ENCODE measurements at regions not wholly inside any gene's neighbourhood (a gene's known extent, or its start where the extent isn't known, plus 50 kb on each side); places are given as distances from the start of the nearest gene placed in this dataset.

- intact Hi-C loops (cut with micrococcal nuclease): no loop called here
- ChIA-PET CTCF (interaction anchor here (0.7 to 2.0 kb wide), 5 partner anchors 9 to 232 kb away, joined by 3 to 10 read pairs (median 4); no protein-coding TSS in a partner anchor), POLR2A (interaction anchor here (0.8 to 1.6 kb wide), 4 partner anchors 9 to 106 kb away, joined by 3 to 8 read pairs (median 6); no protein-coding TSS in a partner anchor)
- no TSS peak for BruUV-seq (replicated peaks)
- Mint-ChIP-seq H3K9me3 (ENCODE audit: unreplicated experiment) (no peaks in the 10 kb centered on the region), H3K36me3 (ENCODE audit: insufficient read depth, unreplicated experiment) (peaks cover 6% of the 10 kb centered on the region), H3K27ac (ENCODE audit: low read depth, unreplicated experiment) (peak overlapping the region; percentile 35), H3K4me3 (ENCODE audit: unreplicated experiment) (no peak overlapping the region), H3K27me3 (ENCODE audit: insufficient read depth, unreplicated experiment) (no peaks in the 10 kb centered on the region), H3K4me1 (ENCODE audit: insufficient read depth, unreplicated experiment) (peaks cover 21% of the 10 kb centered on the region)
- no peak for TF ChIP-seq CTCF (IDR thresholded peaks at IDR 0.05; ENCODE audit: unreplicated experiment)
- DNase-seq (ENCODE audit: unreplicated experiment): no peak
These were observed 104.4 kb upstream of the ZMIZ1 start for GRCh38 chr10:78964274-78964951.

DNA sequence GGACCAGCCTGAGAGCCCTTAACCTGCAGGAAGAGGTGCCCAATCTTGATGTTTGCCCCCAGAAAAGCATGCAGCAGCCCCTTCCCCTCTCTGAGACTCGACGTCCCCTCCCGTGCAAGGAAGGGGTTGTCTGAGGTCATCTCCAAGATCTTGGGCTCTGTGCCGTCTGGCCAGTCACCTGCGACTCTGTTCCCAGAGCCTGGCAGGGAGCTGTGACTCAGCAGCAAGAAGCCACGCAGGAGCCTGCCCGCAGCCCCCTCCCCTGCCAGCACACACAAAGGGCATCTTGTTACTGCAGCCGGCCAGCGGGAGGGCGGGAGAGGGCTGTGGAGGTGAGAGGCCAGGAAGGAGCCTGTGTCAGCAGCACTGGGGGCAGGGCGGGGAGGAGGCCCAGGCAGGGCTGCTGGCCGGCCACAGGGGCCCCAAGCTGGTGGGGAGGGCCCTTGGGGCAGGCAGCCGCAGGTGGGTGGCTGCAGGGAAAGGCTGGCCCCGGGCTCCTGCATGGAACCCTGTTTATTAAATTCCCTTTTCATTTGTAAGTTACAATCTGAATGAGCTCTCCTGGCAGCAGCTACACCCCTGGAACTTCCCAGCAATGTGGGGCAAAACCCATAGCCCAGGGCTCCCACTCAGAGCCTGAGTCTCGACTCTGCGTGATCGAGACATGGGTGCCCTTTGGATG lies 103.7 kb upstream of the ZMIZ1 start:
- Mint-ChIP-seq H3K4me1 (ENCODE audit: insufficient read depth, unreplicated experiment) (peaks cover 21% of the 10 kb centered on the region), H3K27ac (ENCODE audit: low read depth, unreplicated experiment) (peak overlapping the region; percentile 35), H3K4me3 (ENCODE audit: unreplicated experiment) (peak overlapping the region; percentile 38), H3K36me3 (ENCODE audit: insufficient read depth, unreplicated experiment) (peaks cover 6% of the 10 kb centered on the region), H3K27me3 (ENCODE audit: insufficient read depth, unreplicated experiment) (no peaks in the 10 kb centered on the region), H3K9me3 (ENCODE audit: unreplicated experiment) (no peaks in the 10 kb centered on the region)
- CTCF ChIA-PET: interaction anchor here (0.7 to 1.8 kb wide), 4 partner anchors 10 to 231 kb away, joined by 3 to 10 read pairs (median 4); no protein-coding TSS in a partner anchor
- BruUV-seq (replicated peaks): no TSS peak
- POLR2A ChIA-PET: interaction anchor here (1.0 to 1.6 kb wide), 3 partner anchors 8 to 106 kb away, joined by 3 to 8 read pairs (median 6); no protein-coding TSS in a partner anchor
- TF ChIP-seq CTCF (IDR thresholded peaks at IDR 0.05; ENCODE audit: unreplicated experiment): no peak
- DNase-seq (ENCODE audit: unreplicated experiment): peak; percentile 81
- intact Hi-C loops (cut with micrococcal nuclease): no loop called here

GRCh38 chr10:78966182-78966787 lies 102.5 kb upstream of the ZMIZ1 start:
- H3K9me3 Mint-ChIP-seq (ENCODE audit: unreplicated experiment): no peaks in the 10 kb centered on the region

More at GRCh38 chr10:78966182-78966787, 102.5 kb upstream of the ZMIZ1 start:
- intact Hi-C loops (cut with micrococcal nuclease): no loop called here
- H3K27me3 Mint-ChIP-seq (ENCODE audit: insufficient read depth, unreplicated experiment): no peaks in the 10 kb centered on the region
- ChIA-PET POLR2A (interaction anchor here (0.7 to 2.2 kb wide), 4 partner anchors 7 to 18 kb away, joined by 3 to 6 read pairs (median 4); no protein-coding TSS in a partner anchor), CTCF (no interaction called here)
- no peaks in the 10 kb centered on the region for H3K36me3 Mint-ChIP-seq (ENCODE audit: insufficient read depth, unreplicated experiment)
- no peak for TF ChIP-seq CTCF (IDR thresholded peaks at IDR 0.05; ENCODE audit: unreplicated experiment)
- no peak overlapping the region for H3K27ac Mint-ChIP-seq (ENCODE audit: low read depth, unreplicated experiment)
- DNase-seq (ENCODE audit: unreplicated experiment): no peak
- H3K4me3 Mint-ChIP-seq (ENCODE audit: unreplicated experiment): no peak overlapping the region
- no TSS peak for BruUV-seq (replicated peaks)
- peaks cover 15% of the 10 kb centered on the region for H3K4me1 Mint-ChIP-seq (ENCODE audit: insufficient read depth, unreplicated experiment)

Measured in MCF 10A (cell line).